ENCODE measurements at regions not wholly inside any gene's neighbourhood (a gene's known extent, or its start where the extent isn't known, plus 50 kb on each side); places are given as distances from the start of the nearest gene placed in this dataset.

GRCh38 chr12:91287753-91288152 lies 105.1 kb upstream of the DCN start:
- no peak for TF ChIP-seq ZFX (IDR thresholded peaks at IDR 0.05)
- TF ChIP-seq CTCF (conservative IDR thresholded peaks at IDR 0.05): no peak
- no peak overlapping the region for H3K27ac ChIP-seq

DNA sequence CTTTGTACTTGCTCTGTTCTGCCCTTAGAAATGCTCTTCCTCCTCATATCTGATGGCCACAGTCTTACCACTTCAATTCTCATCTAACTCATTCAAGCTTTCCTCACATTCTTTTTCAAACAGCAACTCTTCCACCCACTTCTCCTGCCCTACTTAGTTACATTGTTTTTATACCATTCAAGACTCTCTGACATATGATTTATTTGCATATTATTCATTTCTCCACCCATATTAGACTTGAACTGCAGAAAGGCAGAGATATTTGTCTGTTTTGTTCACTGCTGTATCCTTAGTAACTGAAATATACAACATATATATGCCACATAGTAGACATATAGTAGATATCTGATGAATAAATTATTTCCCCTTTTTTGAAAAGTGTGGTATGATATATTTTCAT lies 95.5 kb upstream of the DCN start:
- TF ChIP-seq CTCF (conservative IDR thresholded peaks at IDR 0.05): no peak

GRCh38 chr12:91276509-91276908 lies 93.9 kb upstream of the DCN start:
- H3K27ac ChIP-seq: no peak overlapping the region
- TF ChIP-seq CTCF (conservative IDR thresholded peaks at IDR 0.05) (no peak), ZFX (IDR thresholded peaks at IDR 0.05) (no peak)

More for the DNA sequence above, 95.5 kb upstream of the DCN start:
- no peak overlapping the region for H3K27ac ChIP-seq

- no peak overlapping the region for H3K27ac ChIP-seq
- TF ChIP-seq ZFX (IDR thresholded peaks at IDR 0.05): no peak
Measured at GRCh38 chr12:91275321-91275720, 92.7 kb upstream of the DCN start.

DNA sequence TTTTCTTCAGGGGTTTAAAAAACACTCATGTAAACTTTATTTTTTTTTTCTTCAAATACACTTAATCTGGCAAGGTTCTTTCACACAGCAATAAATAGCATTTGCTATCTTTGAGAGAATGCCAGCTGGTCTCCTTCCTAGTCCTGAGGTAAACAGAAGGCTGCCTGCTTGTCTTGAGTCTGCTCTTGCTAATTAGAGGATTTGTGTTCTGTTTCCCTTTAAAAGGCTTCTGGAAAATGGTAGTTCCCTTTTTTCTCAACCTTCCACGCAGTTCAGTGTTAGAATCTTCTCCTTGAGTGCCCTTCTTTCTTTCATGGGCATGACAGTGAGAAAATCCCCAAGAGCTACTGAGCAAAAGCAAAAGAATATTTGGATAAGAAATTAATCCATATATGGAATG lies 92.3 kb upstream of the DCN start:
- H3K27ac ChIP-seq: no peak overlapping the region
- TF ChIP-seq ZFX (IDR thresholded peaks at IDR 0.05) (no peak), CTCF (conservative IDR thresholded peaks at IDR 0.05) (no peak)

GRCh38 chr12:91273560-91273959 lies 90.9 kb upstream of the DCN start:
- TF ChIP-seq ZFX (IDR thresholded peaks at IDR 0.05) (no peak), CTCF (conservative IDR thresholded peaks at IDR 0.05) (no peak)

GRCh38 chr12:91272461-91273063 lies 89.9 kb upstream of the DCN start:
- no peak overlapping the region for H3K27ac ChIP-seq
- TF ChIP-seq CTCF (conservative IDR thresholded peaks at IDR 0.05): no peak
- TF ChIP-seq ZFX (IDR thresholded peaks at IDR 0.05): no peak

More at GRCh38 chr12:91273560-91273959, 90.9 kb upstream of the DCN start:
- H3K27ac ChIP-seq: no peak overlapping the region

DNA sequence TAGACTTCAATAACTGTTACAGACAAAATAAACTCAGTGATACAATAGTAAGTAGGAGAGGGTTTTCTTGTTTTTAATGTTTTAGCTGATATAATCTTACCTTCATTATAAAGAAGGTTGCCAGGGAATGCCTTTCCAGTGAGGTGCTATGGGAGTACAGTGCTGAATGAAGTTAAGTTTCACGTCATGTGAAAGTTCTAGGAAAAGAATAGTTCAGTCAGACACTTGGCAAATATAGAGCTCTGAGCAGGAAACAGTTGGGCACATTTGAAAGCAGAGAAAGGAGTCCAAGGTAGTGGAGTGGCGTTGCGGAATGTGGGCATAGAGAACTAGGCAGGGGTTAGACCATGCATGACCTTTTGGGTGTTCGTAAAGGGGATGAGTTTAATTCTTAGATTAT lies 88.6 kb upstream of the DCN start:
- no peak for TF ChIP-seq ZFX (IDR thresholded peaks at IDR 0.05)
- no peak for TF ChIP-seq CTCF (conservative IDR thresholded peaks at IDR 0.05)
- no peak overlapping the region for H3K27ac ChIP-seq
